CD4-positive, alpha-beta memory T cell (primary cell): ENCODE measurements at regions not wholly inside any gene's neighbourhood (a gene's known extent, or its start where the extent isn't known, plus 50 kb on each side); places are given as distances from the start of the nearest gene placed in this dataset.
"Not testable (repeated sequence)": the region's sequence is repeated elsewhere in the genome, so short reads cannot be mapped to it uniquely, and the experiment has no call there.

ENCODE experiments used
- CTCF ChIA-PET: fragments of 350-600 bp; sonication (Branson Sonifier 250); formaldehyde crosslinking; loops from one replicate; lab custom pipeline; 2021; ENCODE audit warnings: inconsistent platforms; ENCODE audit not compliant: partially characterized antibody; lab: Charles Lee
- POLR2A ChIA-PET: fragments of 350-600 bp; sonication (Branson Sonifier 250); formaldehyde crosslinking; loops from one replicate; lab custom pipeline; 2021; ENCODE audit not compliant: partially characterized antibody; lab: Charles Lee
- DNase-seq, 5 donors: peaks; one replicate each; pipeline versions ENCODE4 v3.0.0 to v3.0.0-alpha.2; 2020 to 2022; ENCODE audit warnings: mixed read lengths in 1 of 5
- H3K27ac ChIP-seq: one replicate; pipeline ENCODE4 v1.7.0; 2013; ENCODE audit warnings: low read depth, low read length
- H3K27me3 ChIP-seq: 2 replicates; pipeline ENCODE4 v1.7.0; 2013; ENCODE audit warnings: mild to moderate bottlenecking, low read length, moderate library complexity; ENCODE audit not compliant: insufficient read depth
- H3K36me3 ChIP-seq: 2 replicates; pipeline ENCODE4 v1.7.0; 2013; ENCODE audit warnings: mild to moderate bottlenecking, low read length, moderate library complexity; ENCODE audit not compliant: insufficient read depth
- H3K4me1 ChIP-seq: 2 replicates; pipeline ENCODE4 v1.7.0; 2013; ENCODE audit warnings: mild to moderate bottlenecking, low read length, moderate library complexity; ENCODE audit not compliant: insufficient read depth
- H3K4me3 ChIP-seq, 2 donors: one replicate each; pipeline ENCODE4 v1.7.0; 2013; ENCODE audit warnings: low read length in 2 of 2, mild to moderate bottlenecking in 1 of 2
- H3K9me3 ChIP-seq, 2 donors: one replicate each; pipeline ENCODE4 v1.7.0; 2013; ENCODE audit warnings: low read length in 2 of 2, control low read depth in 1 of 2; ENCODE audit not compliant: control insufficient read depth in 1 of 2
- H3K27ac Mint-ChIP-seq, 7 donors: one replicate each; pipeline ENCODE4 v1.8.0; 2020 to 2021; ENCODE audit warnings: mixed read lengths in 7 of 7, mild to moderate bottlenecking in 6 of 7, inconsistent platforms in 3 of 7, moderate library complexity in 3 of 7
- H3K27me3 Mint-ChIP-seq, 2 donors: one replicate each; pipeline ENCODE4 v1.8.0; 2020 to 2021; ENCODE audit warnings: mixed read lengths in 2 of 2
- H3K36me3 Mint-ChIP-seq, 2 donors: one replicate each; pipeline ENCODE4 v1.8.0; 2020 to 2021; ENCODE audit warnings: mixed read lengths in 2 of 2, inconsistent platforms in 1 of 2, mild to moderate bottlenecking in 1 of 2
- H3K4me1 Mint-ChIP-seq, 4 donors: one replicate each; pipeline ENCODE4 v1.8.0; 2020 to 2021; ENCODE audit warnings: mixed read lengths in 4 of 4, mild to moderate bottlenecking in 1 of 4
- H3K4me3 Mint-ChIP-seq, 8 donors: one replicate each; pipeline ENCODE4 v1.8.0; 2020 to 2021; ENCODE audit warnings: mixed read lengths in 8 of 8, mild to moderate bottlenecking in 7 of 8, moderate library complexity in 6 of 8, inconsistent platforms in 3 of 8
- H3K9me3 Mint-ChIP-seq, 8 donors: one replicate each; pipeline ENCODE4 v1.8.0; 2020 to 2021; ENCODE audit warnings: mixed read lengths in 8 of 8, mild to moderate bottlenecking in 5 of 8, inconsistent platforms in 3 of 8, moderate library complexity in 1 of 8
- intact Hi-C: fragments of 100-400 bp; cut with micrococcal nuclease; formaldehyde crosslinking; loops from one replicate; pipeline ENCODE4 v1.15.1; 2023

DNA sequence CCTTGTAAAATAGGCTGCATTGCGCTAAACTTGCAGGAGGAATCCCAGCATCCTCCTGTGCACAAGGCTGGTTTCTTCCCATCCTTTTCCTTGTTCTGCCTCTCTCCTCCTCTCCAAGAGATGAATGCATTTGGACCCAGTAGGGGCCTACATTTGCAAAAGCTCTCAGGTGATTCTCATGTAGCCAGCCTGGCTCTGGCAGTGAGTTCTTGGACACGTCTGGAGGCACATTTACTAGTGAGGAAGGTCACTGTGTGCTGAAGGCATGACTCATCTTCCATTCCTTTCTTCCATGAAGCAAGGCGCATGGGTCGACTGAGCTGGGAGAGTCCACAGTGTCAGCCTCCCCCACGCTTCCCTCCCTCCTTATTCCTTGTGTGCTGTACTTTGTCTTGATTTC, 73.8 kb upstream of the KRTAP5-11 start:
- H3K9me3 Mint-ChIP-seq, H3K27me3 Mint-ChIP-seq, H3K36me3 Mint-ChIP-seq, H3K4me3 Mint-ChIP-seq, H3K9me3 ChIP-seq, H3K4me1 Mint-ChIP-seq, POLR2A ChIA-PET, CTCF ChIA-PET, H3K4me1 ChIP-seq, H3K27me3 ChIP-seq, H3K36me3 ChIP-seq, intact Hi-C loops, H3K4me3 ChIP-seq, H3K27ac Mint-ChIP-seq, DNase-seq, H3K27ac ChIP-seq: not testable (repeated sequence)

DNA sequence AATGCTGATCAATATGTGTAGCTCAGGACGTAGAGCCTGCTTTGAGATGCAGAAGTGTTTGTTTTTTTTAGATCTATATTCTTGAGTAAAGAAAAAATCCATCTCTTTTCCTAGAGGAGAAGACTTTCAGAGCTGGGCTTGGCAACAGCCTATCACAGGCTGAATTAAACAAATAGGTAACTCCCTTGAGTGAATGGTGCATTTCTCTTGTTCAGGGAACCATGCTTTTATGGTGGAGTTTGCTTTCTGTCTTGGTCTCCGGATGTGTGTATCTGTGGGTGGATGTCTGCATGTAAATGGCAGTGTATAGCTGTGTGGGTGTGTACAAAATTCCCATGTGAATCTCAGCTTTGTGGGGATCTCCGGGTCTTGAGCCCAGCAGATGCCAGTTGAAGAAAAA, 82.3 kb upstream of the KRTAP5-11 start:
- H3K4me1 ChIP-seq, H3K4me3 ChIP-seq, H3K9me3 ChIP-seq, intact Hi-C loops, H3K4me1 Mint-ChIP-seq, CTCF ChIA-PET, H3K36me3 ChIP-seq, POLR2A ChIA-PET, H3K4me3 Mint-ChIP-seq, H3K27ac ChIP-seq, DNase-seq, H3K27me3 ChIP-seq, H3K36me3 Mint-ChIP-seq, H3K9me3 Mint-ChIP-seq: not testable (repeated sequence)
- H3K27me3 Mint-ChIP-seq = peaks cover 7 to 12% of the 10 kb centered on the region in 2 donors
- peak overlapping the region in 1 of 7 donors; percentile 27 for H3K27ac Mint-ChIP-seq

DNA sequence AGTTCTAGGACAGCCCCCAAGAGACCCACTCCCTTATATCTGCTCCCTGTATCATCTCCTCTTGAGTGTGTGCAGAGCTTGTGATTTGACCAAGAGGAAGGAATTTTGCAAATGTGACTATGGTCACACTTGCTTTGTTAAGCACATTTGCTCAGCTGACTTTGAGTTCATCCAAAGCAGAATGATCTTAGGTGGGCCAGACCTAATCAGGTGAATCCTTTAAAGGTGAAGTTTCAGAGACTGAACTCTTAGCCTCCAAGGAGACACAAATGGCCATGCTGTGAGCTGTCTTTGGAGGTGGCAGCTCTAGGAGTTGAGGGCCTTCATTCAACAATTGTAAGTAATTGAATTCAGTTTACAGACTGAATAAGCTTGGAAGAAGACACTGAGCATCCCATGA, 115.4 kb upstream of the KRTAP5-11 start:
- H3K27ac Mint-ChIP-seq, H3K9me3 Mint-ChIP-seq, DNase-seq, H3K4me1 ChIP-seq, H3K4me3 ChIP-seq, intact Hi-C loops, H3K36me3 ChIP-seq, H3K27me3 ChIP-seq, H3K36me3 Mint-ChIP-seq, H3K4me1 Mint-ChIP-seq, H3K4me3 Mint-ChIP-seq, POLR2A ChIA-PET, H3K27ac ChIP-seq, CTCF ChIA-PET, H3K27me3 Mint-ChIP-seq, H3K9me3 ChIP-seq: not testable (repeated sequence)

DNA sequence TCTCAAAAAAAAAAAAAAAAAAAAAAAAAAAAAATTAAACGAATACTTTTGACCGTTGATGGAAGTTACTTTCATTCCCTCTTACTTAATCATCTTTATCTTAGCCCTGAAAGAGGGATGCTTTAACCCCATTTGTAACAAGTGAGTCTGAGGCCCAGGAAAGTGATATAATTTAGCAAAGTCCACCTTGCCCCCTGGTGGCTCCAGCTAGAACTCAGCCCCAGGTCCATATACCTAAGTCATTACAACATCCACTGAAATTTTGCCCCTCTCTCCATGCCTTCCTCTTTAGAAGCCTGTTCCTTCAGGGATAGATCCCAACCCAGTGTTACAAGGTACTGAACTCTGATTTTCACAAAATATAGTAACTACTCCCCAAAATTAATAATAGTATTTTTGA, 116.3 kb upstream of the KRTAP5-11 start:
- H3K9me3 Mint-ChIP-seq, intact Hi-C loops, POLR2A ChIA-PET, H3K27ac ChIP-seq, CTCF ChIA-PET, DNase-seq, H3K27me3 ChIP-seq, H3K4me1 ChIP-seq, H3K36me3 ChIP-seq, H3K9me3 ChIP-seq, H3K4me1 Mint-ChIP-seq, H3K4me3 ChIP-seq, H3K27ac Mint-ChIP-seq, H3K36me3 Mint-ChIP-seq, H3K4me3 Mint-ChIP-seq, H3K27me3 Mint-ChIP-seq: not testable (repeated sequence)

DNA sequence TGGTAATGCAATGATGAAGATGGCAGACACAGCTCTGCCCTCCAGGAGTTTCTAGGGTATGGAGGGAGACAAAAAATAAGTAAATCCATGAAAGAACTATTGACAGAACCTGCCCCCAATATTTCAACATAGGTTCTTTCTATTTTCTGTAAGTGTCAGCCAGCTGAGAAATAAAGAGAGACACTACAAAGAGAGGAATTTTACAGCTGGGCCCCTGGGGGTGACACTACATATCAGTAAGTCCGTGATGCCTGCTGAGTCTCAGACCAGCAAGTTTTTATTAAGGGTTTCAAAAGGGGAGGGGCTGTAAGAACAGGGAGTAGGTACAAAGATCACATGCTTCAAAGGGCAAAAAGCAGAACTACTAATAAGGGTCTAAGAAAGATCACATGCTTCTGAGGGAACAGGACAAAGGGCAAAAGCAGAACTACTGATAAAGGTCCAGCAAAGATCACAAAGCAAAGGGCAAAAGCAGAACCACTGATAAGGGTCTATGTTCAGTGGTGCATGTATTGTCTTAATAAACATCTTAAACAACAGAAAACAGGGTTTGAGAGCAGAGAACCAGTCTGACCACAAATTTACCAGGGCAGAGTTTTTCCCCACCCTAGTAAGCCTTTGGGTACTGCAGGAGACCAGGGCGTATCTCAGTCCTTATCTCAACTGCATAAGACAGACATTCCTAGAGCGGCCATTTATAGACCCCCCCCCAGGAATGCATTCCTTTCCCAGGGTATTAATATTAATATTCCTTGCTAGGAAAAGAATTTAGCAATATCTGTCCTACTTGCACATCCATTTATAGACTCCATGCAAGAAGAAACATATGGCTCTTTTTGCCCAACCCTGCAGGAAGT, 119.0 kb upstream of the KRTAP5-11 start:
- POLR2A ChIA-PET, CTCF ChIA-PET, H3K4me3 Mint-ChIP-seq, H3K27ac ChIP-seq, H3K36me3 ChIP-seq, H3K27me3 ChIP-seq, intact Hi-C loops, H3K4me3 ChIP-seq, DNase-seq, H3K4me1 Mint-ChIP-seq, H3K27ac Mint-ChIP-seq, H3K27me3 Mint-ChIP-seq, H3K36me3 Mint-ChIP-seq, H3K9me3 Mint-ChIP-seq, H3K4me1 ChIP-seq, H3K9me3 ChIP-seq: not testable (repeated sequence)

DNA sequence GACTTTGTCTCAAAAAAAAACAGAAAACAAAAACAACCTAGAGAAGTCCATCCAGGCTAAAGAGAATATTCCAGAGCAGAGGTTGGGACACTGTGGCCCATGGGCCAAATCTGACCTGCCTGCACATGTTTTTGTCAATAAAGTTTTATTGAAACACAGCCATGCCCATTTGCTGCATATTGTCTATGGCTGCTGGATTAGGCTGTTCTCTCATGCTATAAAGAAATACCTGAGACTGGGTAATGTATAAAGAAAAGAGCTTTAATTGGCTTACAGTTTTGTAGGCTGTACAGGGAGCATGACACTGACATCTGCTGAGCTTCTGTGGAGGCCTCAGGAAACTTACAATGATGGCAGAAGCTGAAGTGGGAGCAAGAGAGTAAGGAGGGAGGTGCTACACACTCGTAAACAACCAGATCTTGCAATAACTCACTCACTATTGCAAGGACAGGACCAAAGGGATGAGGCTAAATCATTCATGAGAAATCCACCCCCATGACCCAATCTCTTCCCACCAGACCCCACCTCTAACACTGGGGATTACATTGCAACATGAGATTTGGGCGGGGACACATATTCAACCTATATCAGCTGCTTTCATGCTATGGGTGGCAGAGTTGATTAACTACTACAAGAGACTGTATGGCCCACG, 122.5 kb upstream of the KRTAP5-11 start:
- H3K36me3 ChIP-seq, H3K36me3 Mint-ChIP-seq, intact Hi-C loops, H3K27me3 Mint-ChIP-seq, H3K9me3 Mint-ChIP-seq, H3K9me3 ChIP-seq, H3K27ac ChIP-seq, H3K4me1 Mint-ChIP-seq, H3K27me3 ChIP-seq, H3K4me1 ChIP-seq, CTCF ChIA-PET, H3K4me3 Mint-ChIP-seq, H3K4me3 ChIP-seq, DNase-seq, H3K27ac Mint-ChIP-seq, POLR2A ChIA-PET: not testable (repeated sequence)

DNA sequence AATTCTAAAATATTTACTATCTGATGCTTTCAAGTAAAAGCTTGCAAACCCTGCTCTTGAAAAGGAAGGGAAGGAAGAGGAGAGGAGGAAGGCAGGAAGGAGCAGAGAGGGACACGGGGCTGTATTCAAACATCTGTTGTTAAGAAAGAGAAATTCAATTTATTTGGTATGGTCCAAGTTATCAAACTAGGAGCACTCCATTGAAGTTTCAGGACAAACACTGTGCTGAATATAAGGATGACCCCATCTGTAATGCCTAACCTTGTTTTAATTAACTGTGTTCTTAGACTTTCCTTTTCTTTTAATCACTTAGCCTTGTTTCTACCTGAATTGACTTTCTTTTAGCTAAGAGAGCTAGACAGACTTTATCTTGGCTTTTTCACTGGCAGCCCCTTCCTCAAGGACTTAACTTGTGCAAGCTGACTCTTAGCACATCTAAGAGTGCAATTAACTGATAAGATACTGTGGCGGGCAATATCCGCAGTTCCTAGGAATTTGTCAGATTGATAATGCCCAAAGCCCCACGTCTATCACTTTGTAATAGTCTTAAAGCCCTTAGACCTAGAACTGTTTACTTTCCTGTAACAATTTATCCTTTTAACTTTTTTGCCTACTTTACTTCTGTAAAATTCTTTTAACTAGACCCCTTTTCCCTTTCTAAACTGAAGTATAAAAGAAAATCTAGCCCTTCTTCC, 123.2 kb upstream of the KRTAP5-11 start:
- H3K27me3 ChIP-seq, H3K36me3 ChIP-seq, CTCF ChIA-PET, intact Hi-C loops, H3K9me3 Mint-ChIP-seq, H3K36me3 Mint-ChIP-seq, H3K4me3 ChIP-seq, POLR2A ChIA-PET, H3K27ac Mint-ChIP-seq, H3K27me3 Mint-ChIP-seq, H3K4me1 Mint-ChIP-seq, H3K9me3 ChIP-seq, H3K27ac ChIP-seq, DNase-seq, H3K4me3 Mint-ChIP-seq: not testable (repeated sequence)
- peaks cover 11% of the 10 kb centered on the region for H3K4me1 ChIP-seq
